Upper lobe of left lung (tissue), 6 donors: ENCODE measurements at regions not wholly inside any gene's neighbourhood (a gene's known extent, or its start where the extent isn't known, plus 50 kb on each side); places are given as distances from the start of the nearest gene placed in this dataset.

Experiments used
- ATAC-seq, 2 donors: fragments of 200-7000 bp; cut with Tn5 transposase; one replicate each; pipeline ENCODE4 v1.9.1; 2022; ENCODE audit warnings: mild to moderate bottlenecking in 2 of 2, moderate library complexity in 2 of 2; ENCODE audit not compliant: low FRiP score in 2 of 2
- DNase-seq, 2 donors: peaks; one replicate each; pipeline ENCODE4 v3.0.0-alpha.2; 2019 to 2020
- H3K27ac ChIP-seq, 4 donors: fragments of 200-600 bp; sonication (generic); one replicate each; pipeline ENCODE4 v1.5.1; 2016 to 2019
- H3K27me3 ChIP-seq, 4 donors: fragments of 200-600 bp; sonication (generic); one replicate each; pipeline ENCODE4 v1.5.1; 2017 to 2019
- H3K36me3 ChIP-seq, 4 donors: fragments of 200-600 bp; sonication (generic); one replicate each; pipeline ENCODE4 v1.5.1; 2016 to 2019
- H3K4me1 ChIP-seq, 4 donors: fragments of 200-600 bp; sonication (generic); one replicate each; pipeline ENCODE4 v1.5.1; 2018 to 2019
- H3K4me3 ChIP-seq, 4 donors: fragments of 200-600 bp; sonication (generic); one replicate each; pipeline ENCODE4 v1.5.1; 2017 to 2019; ENCODE audit warnings: mild to moderate bottlenecking in 2 of 4, moderate library complexity in 1 of 4
- H3K9me3 ChIP-seq, 4 donors: fragments of 200-600 bp; sonication (generic); one replicate each; pipeline ENCODE4 v1.5.1; 2018 to 2019
- EP300 ChIP-seq, 4 donors: sonication (generic); formaldehyde crosslinking; IDR thresholded peaks; one replicate each; pipeline ENCODE4 v1.5.1; 2017; ENCODE audit warnings: antibody characterized with exemption in 4 of 4, control low read depth in 2 of 4
- POLR2A ChIP-seq, 4 donors: fragments of 450-650 bp; IDR thresholded peaks; one replicate each; pipeline ENCODE4 v1.5.1; 2016 to 2017; ENCODE audit warnings: antibody characterized with exemption in 4 of 4, mild to moderate bottlenecking in 2 of 4
- POLR2AphosphoS5 ChIP-seq, 2 donors: sonication (generic); formaldehyde crosslinking; IDR thresholded peaks; one replicate each; pipeline ENCODE4 v1.5.1; 2017; ENCODE audit warnings: antibody characterized with exemption in 2 of 2
- WGBS, 2 donors: methylation state at CpG; one replicate each; pipeline ENCODE4 v1.1.5; 2017 to 2018; 5-methylcytosine and 5-hydroxymethylcytosine counted together
- TF ChIP-seq, protein P1 (sequence below), 6 experiments: fragments of 450-650 bp in 4 of 6; fragments of 200-600 bp in 2 of 6; sonication (generic) in 2 of 6; IDR thresholded peaks; one replicate each; pipeline ENCODE4 v1.5.1; 2016 to 2019; ENCODE audit warnings: antibody characterized with exemption in 6 of 6
- donor health status: DM: no; HTN: no; CAD: no; lungs with moderate emphysema.
- donor health status: DM: no; HTN: yes; CAD: no; lungs with severe emphysema.

GRCh38 chr16:64158941-64159588 is 962.8 kb downstream of the CDH11 start:
- H3K4me1 ChIP-seq = no peaks in the 10 kb centered on the region
- H3K36me3 ChIP-seq = no peaks in the 10 kb centered on the region
- H3K27ac ChIP-seq = no peak overlapping the region
- H3K4me3 ChIP-seq = no peak overlapping the region
- 94% methylated on average over 2 of the region's 2 CpGs for WGBS, 2 donors
- DNase-seq = no peak
- no peaks in the 10 kb centered on the region for H3K27me3 ChIP-seq
- no peaks in the 10 kb centered on the region for H3K9me3 ChIP-seq
- no peak for ATAC-seq
- TF ChIP-seq, protein P1, sequence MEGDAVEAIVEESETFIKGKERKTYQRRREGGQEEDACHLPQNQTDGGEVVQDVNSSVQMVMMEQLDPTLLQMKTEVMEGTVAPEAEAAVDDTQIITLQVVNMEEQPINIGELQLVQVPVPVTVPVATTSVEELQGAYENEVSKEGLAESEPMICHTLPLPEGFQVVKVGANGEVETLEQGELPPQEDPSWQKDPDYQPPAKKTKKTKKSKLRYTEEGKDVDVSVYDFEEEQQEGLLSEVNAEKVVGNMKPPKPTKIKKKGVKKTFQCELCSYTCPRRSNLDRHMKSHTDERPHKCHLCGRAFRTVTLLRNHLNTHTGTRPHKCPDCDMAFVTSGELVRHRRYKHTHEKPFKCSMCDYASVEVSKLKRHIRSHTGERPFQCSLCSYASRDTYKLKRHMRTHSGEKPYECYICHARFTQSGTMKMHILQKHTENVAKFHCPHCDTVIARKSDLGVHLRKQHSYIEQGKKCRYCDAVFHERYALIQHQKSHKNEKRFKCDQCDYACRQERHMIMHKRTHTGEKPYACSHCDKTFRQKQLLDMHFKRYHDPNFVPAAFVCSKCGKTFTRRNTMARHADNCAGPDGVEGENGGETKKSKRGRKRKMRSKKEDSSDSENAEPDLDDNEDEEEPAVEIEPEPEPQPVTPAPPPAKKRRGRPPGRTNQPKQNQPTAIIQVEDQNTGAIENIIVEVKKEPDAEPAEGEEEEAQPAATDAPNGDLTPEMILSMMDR (IDR thresholded peaks at IDR 0.05) = no peak
- TF ChIP-seq POLR2A (IDR thresholded peaks at IDR 0.05) (no peak), POLR2AphosphoS5 (IDR thresholded peaks at IDR 0.05) (no peak), EP300 (IDR thresholded peaks at IDR 0.05) (no peak)

DNA sequence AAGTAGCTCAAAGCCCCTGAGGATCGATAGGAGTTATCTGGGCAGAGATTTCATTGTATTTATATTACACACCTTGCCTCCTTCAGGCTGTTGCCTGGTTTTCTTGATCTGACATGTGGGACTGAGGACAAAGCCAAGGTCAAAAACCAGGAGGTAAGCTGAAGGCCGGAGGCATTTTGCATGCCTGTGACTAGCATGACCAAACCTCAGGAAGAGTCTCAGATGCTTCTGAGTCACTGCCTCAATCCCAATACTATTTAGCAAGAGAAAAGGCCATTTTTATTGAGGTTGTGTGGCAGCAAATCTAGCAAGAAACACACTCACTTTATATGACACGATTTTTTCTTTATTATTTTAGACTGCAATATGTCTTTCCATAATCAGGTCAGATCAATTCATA is 968.1 kb downstream of the CDH11 start:
- no peak overlapping the region for H3K4me3 ChIP-seq
- WGBS, 2 donors = 74 to 85% methylated on average over 3 of the region's 3 CpGs
- DNase-seq (no peak), ATAC-seq (no peak)
- no peaks in the 10 kb centered on the region for H3K9me3 ChIP-seq
- H3K27me3 ChIP-seq = no peaks in the 10 kb centered on the region
- H3K36me3 ChIP-seq = no peaks in the 10 kb centered on the region
- TF ChIP-seq, protein P1 (IDR thresholded peaks at IDR 0.05) = no peak
- TF ChIP-seq EP300 (IDR thresholded peaks at IDR 0.05) = no peak
- no peak for TF ChIP-seq POLR2AphosphoS5 (IDR thresholded peaks at IDR 0.05)
- TF ChIP-seq POLR2A (IDR thresholded peaks at IDR 0.05) = no peak
- H3K4me1 ChIP-seq = no peaks in the 10 kb centered on the region
- no peak overlapping the region for H3K27ac ChIP-seq

DNA sequence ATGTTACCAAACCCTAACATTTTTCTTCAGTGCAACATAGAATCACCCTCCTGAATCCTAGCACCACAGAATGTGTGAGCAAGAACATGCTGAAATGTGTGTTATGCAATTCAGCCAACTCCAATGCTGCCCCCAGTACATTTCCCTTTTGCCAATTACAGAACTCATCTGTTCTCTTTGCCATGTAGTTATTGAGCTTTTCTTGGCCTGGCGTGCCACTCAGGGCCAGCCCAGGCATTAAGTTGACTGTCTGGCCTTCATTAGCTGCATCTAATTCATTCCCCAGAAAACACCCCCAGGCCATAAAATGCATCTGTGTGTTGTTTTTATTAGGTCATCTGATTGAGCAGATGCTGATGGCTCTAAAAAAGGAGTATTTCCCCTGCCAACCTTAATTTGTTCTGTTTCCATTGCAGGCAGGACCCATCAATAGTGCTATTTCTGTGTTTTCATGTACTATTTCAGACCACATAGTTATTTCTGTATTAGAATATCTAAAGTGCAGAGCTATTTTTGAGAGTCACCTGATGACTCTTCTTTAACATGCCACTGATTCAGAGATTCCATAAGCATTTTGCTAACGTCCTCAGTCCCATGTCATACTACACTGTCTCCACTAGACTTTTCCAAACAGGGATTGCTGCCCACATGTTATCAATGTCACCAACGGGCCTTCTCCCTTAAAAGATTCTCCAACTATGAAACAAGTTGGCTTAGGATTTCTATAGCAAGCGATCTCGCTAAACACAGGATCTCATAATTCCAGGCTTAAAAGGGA is 969.7 kb downstream of the CDH11 start:
- no peaks in the 10 kb centered on the region for H3K27me3 ChIP-seq
- no peaks in the 10 kb centered on the region for H3K4me1 ChIP-seq
- no peaks in the 10 kb centered on the region for H3K9me3 ChIP-seq
- DNase-seq (no peak), ATAC-seq (no peak)
- TF ChIP-seq EP300 (IDR thresholded peaks at IDR 0.05) (no peak), POLR2A (IDR thresholded peaks at IDR 0.05) (no peak), POLR2AphosphoS5 (IDR thresholded peaks at IDR 0.05) (no peak)
- TF ChIP-seq, protein P1 (IDR thresholded peaks at IDR 0.05) = no peak
- no peaks in the 10 kb centered on the region for H3K36me3 ChIP-seq
- 87 to 88% methylated on average over 5 of the region's 5 CpGs for WGBS, 2 donors
- H3K27ac ChIP-seq = no peak overlapping the region
- no peak overlapping the region for H3K4me3 ChIP-seq

DNA sequence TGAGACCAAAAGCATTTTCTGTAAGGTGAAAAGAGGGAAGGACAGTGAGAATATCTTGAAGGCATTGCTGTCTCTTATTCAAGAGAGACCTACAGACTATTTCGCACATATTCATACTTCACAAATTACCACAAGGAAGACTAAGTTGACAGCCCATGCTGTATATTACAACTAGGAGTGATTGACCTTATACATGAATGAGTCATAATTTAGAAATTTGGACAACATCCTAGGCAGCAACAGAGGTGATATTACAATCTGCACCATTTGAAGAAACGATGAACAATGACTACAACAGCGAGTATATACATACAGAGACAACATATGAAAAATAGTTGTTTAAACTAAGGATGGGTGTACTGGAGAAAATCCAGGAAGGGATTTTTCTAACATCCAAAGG is 971.7 kb downstream of the CDH11 start:
- H3K4me3 ChIP-seq = no peak overlapping the region
- no peak overlapping the region for H3K27ac ChIP-seq
- H3K36me3 ChIP-seq = no peaks in the 10 kb centered on the region
- H3K4me1 ChIP-seq = no peaks in the 10 kb centered on the region
- no peaks in the 10 kb centered on the region for H3K9me3 ChIP-seq
- 78 to 91% methylated on average over 3 of the region's 3 CpGs for WGBS, 2 donors
- TF ChIP-seq POLR2AphosphoS5 (IDR thresholded peaks at IDR 0.05) = no peak
- no peak for TF ChIP-seq EP300 (IDR thresholded peaks at IDR 0.05)
- no peak for TF ChIP-seq POLR2A (IDR thresholded peaks at IDR 0.05)
- TF ChIP-seq, protein P1 (IDR thresholded peaks at IDR 0.05) = no peak
- ATAC-seq (no peak), DNase-seq (no peak)
- no peaks in the 10 kb centered on the region for H3K27me3 ChIP-seq
